Inflammatory macrophage treated with lipopolysaccharide for 1 hour (primary cell): ENCODE measurements at regions not wholly inside any gene's neighbourhood (a gene's known extent, or its start where the extent isn't known, plus 50 kb on each side); places are given as distances from the start of the nearest gene placed in this dataset.
"Not testable (repeated sequence)": the region's sequence is repeated elsewhere in the genome, so short reads cannot be mapped to it uniquely, and the experiment has no call there.

ENCODE experiments used
- DNase-seq, 2 donors: peaks; one replicate each; pipeline ENCODE4 v3.0.0-alpha.2; 2020 to 2022

GRCh38 chr11:114953039-114953438 lies 274.7 kb downstream of the NXPE2 start:
- DNase-seq: no peak

DNA sequence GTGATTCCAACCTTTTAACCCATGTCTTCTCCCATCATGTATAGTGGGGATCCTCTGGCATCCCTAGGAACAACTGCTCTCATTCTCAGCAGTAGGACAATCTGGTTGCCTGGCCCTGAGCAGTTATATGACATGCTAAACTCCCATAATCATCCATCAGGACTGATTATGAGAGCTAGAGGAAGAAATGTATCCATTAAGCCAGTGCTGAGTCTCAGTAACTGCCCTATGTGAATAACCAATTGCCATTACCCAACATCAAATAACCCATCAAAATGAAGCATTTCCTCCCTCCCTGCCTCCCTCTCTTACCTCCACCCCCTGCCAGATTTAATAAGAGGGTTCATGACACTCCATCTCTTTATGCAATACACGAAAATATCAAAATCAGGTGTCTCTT lies 277.6 kb downstream of the NXPE2 start:
- no peak for DNase-seq

GRCh38 chr11:114956566-114956965 lies 278.2 kb downstream of the NXPE2 start:
- no peak for DNase-seq

GRCh38 chr11:114959953-114960505 lies 281.7 kb downstream of the NXPE2 start:
- no peak for DNase-seq

DNA sequence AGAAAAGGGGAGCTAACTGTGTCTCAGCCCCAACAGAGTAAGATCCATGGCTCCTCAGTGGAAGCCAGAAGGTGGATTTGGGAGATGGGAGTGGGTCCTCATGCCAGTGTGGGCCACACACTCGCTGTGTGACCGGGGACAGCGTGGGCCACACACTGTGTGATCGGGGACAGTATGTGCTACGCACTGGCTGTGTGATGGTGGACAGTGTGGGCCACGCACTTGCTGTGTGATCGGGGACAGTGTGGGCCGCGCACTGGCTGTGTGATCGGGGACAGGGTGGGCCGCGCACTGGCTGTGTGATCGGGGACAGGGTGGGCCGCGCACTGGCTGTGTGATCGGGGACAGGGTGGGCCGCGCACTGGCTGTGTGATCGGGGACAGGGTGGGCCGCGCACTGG lies 282.5 kb downstream of the NXPE2 start:
- not testable (repeated sequence) for DNase-seq

- no peak for DNase-seq
Measured at GRCh38 chr11:114964676-114965214, 286.4 kb downstream of the NXPE2 start.

DNA sequence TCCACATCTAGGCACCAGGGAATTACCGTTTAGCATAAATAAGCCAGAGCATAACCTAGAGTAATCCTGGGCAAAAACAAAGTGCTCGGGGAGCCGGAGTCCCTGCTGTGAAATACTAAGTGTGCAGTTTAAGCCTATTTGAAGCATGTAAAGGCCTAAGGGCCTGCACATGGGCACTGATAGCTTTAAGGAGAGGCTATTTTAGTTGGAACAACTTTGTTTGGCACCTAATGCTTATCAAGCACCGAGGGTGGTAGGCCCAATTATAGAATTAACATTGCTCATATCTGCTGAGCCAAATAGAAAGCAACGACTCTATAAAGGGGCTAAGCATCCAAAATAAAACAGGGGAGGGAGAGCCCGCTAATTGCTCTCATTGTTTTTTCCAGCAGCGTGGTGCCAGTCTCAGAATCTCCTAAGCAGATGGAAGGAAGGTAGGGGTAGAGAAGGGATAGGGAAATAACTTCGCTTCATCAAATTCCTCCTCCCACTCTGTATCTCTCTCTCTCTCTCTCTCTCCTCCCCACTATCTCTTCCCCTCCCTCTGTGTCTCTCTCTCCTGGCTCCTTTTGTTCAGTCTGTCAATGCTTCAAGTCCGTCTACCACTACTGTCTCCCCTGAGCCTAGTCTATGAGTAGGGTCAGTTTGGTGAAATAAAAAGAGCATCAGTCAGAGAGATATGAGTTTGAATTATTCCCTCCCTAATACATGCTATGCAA lies 292.8 kb downstream of the NXPE2 start:
- no peak for DNase-seq

DNA sequence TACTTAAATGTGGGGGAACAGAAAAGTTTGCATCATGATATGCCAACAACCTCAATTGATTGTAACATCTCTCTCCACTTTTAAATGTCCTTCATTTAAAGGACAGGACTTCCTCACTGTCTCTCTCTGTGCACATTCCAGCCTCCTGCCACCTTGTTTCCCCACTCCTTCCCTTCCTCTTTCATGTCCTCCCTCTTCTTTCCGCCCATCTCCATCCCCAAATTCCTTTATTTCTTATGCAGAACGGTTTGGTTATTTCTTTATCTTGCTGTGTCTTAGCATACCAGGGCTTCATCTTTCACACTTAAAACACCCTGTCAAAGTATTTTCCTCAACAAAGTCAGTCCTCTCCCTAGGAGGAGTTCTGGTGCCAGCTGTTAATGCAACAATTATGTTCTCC lies 293.8 kb downstream of the NXPE2 start:
- no peak for DNase-seq

- no peak for DNase-seq
Measured at GRCh38 chr11:114977651-114978050, 299.3 kb downstream of the NXPE2 start.

DNA sequence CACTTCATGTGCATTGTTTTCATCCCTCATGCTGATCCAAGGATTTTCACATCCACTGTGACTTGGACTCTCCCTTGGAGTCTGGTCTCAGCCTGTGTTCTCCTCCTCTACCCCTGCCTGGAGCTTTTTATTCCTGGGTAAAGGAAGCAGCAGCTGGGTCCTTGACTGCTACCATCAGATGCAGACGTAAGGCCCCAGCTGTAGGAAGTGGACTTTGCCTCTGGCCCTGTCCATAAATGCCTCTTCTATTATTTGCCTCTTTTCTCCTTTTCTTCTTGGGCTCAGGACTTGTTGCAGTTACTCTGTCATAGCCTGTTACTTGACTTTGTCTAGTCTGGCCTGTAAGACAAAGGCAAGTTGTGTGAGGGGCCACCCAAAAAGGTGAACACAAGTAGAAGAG lies 303.8 kb downstream of the NXPE2 start:
- DNase-seq: no peak

DNA sequence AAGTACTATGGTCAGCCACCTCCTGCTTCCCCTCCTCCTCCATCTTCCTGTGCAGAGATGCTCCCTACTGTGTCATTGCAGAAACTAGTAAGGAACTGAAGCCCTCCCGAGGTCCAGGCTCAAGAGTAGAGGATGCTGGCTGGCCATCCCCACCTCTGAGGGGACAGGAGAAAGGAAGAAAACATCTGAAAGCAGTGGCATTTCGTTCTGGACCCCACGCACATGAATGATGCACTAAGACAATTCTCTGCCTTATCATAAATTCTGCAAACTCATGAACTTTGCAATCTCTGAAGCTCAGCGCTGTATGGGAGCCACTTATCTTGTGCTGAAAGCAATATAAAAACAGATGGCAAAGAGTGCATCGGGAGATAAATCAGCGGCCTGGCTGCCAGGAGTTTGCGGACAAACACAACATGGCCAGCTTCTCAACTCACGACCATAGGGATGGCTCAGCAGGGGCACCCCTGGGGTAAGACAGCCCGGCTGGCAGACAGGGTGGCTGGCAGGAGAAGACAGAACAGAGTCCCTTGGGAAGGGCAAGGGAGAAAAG lies 306.4 kb downstream of the NXPE2 start:
- no peak for DNase-seq

DNA sequence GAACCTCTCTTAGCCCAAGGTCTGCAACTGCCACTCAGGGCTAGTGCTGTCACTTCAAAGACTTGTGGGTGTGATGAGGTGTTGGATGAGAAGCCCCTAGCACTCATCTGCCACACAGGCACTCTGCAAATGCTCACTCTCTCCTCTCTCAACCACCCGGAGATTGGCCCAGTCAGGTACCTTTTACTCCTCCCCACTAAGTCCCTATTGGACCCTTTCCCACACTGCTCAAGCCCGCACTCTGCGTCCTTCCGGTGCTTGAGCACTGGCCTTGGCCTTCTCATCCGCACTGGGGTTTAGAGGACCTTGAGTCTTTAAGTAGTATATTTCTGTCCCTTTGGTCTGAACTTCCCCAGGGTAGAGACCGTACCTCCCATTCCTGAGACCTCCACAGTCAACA lies 308.0 kb downstream of the NXPE2 start:
- no peak for DNase-seq

DNA sequence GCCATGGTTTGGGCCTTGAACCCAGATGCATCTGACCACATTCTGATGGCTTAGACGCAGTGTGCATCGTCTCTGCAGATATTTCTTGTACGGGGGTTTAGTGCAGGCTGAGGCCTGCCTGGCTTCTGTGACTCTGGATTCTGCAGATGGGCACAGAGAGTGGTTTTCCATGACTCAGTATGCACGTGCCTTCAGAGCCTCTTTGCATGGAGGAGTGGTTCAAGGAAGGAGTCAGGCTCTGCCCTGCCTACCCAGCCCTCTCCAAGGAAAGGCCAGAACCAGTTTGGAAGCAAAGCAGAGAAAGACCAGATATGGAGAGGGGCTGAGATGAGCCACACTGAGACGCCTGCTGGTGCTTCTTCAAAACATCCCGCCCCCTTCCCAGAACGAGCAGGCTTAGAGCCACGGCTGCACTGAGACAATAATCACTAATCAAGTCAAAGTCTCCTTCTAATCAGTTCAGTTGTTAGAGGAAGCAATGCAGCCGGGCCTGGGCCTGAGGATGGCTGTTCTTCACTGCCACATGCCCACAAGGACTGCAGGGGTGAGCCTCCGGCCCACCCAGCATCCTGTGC lies 308.9 kb downstream of the NXPE2 start:
- DNase-seq: no peak

- DNase-seq: no peak
Measured at GRCh38 chr11:114988644-114989043, 310.3 kb downstream of the NXPE2 start.

GRCh38 chr11:114989536-114989935 lies 311.2 kb downstream of the NXPE2 start:
- no peak for DNase-seq

DNA sequence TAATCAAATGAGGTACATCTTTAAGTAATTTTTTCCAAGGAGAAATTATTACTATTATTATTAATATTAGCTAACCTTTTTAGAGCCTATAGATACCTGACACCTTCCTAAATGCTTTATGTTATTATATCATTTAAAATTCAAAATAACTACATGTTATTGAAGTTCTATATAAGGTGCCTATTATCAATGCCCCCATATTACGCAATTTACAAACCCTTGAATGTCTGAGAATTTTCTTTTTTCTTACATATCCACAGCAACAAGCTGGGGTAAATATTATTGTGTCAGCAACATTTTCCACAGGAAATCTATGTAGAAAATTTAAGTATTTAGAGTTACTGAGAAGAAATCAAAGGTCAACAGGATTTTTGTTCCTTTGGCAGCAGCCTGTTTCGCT lies 327.3 kb downstream of the NXPE2 start:
- DNase-seq: no peak

DNA sequence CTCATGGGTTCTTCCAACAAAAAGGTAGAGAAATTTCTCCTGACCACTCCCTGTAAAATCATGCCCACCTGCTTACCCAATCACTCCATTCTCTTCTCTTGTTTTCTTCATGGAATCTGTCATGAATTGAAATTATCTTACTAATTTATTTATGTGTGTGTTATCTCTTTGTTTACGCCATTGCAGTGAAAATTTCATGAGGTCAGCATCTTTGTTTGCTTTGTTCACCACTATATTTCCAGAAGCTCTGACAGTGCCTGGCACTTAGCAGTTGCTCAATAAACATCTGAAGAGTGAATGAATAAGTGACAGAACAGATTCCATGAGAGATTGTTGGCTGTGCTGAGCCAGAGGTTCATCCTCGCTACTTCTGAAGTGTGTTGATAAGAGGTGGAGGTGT lies 329.5 kb downstream of the NXPE2 start:
- no peak for DNase-seq

DNA sequence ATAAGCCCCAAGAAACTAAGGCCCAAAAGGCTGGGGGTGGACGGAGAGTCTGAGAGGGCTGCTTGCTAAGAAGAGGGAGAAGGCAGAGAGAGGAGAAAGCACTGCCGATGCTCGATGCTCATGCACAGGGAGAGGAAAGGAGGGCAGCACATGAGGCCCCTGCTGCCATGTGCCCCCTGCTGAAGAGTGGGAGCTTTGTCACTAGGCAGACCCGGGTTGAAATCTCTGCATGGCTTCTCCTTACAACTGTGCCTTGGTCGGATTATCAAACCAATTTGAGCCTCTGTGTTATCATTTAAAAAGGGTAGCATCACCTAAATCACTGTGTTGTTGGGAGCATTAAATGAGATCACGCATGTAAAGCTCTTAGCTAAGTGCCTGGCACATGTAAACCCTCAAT lies 330.5 kb downstream of the NXPE2 start:
- DNase-seq: no peak

DNA sequence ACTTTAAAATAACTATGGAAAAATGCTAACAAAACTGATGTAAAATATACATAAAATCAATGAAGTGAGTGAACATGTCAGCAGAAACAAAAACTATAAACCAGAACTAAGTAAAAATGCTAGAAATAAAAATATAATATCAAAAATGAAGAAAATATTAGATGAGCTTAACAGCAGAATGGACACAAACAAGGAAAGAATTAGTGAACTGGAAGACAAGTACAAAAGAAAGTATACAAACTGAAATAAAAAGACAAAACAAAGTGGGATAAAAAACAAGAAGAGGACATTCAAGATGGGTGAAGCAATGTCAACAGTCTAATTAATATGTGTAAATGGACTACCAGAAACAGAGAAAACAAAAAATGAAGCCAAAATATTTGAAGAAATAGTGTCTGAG lies 339.2 kb downstream of the NXPE2 start:
- no peak for DNase-seq

DNA sequence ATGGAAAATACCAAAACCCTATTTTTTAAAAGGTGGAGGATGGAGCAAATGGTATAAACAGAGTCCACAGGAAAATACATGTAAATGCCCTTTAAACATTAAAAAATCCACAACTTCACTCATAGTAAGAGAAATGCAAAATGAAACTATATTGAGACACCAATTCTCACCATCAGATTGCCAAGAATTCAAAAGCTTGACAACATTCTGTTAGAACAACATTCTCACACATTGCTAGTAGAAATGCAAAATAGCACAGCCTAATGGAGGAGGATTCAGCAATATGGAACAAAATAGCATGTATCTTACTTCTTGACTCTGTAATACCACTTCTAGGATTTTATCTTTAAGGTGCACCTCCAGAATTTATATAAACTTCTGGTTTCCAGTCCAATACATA lies 351.8 kb downstream of the NXPE2 start:
- DNase-seq: no peak

- DNase-seq: no peak
Measured at GRCh38 chr11:115036406-115037180, 358.3 kb downstream of the NXPE2 start.

DNA sequence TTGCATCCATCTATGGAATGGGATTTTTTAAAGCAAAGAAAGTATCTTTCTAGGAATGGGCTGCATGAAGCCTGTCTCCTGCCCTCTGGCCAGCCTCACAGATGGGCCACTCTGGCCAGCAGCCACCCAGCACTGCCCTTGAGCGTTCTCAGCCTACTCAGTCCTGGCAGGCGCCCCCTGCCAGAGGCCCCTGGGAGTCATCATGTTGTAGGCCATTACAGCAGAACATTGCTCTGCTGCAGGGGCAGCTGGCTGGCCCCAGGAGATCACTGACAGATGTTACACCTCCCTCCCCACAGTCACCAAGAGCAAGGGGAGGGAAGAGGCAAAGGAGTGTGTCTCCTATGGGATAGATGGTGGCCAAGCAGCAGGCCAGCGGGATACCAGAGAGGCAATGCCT lies 363.7 kb downstream of the NXPE2 start:
- DNase-seq: no peak

DNA sequence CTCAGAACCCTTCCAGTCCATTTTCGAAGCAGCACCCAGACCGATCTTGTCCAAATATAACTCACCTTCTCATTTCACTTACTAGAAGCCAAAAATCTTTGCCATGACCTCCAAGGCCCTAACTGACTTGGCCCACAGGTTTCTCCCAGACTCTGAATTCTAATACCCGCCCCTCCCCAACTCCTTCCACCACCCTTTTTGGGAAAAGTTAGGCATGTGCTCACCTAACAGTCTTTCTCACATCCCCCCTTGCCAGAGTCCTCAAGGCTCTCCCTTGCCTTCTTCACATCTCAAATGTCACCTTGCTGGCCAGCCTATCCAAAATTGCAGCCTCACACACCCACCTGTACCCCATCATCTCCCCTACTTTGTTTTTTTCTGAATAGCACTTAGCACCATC lies 369.3 kb downstream of the NXPE2 start:
- no peak for DNase-seq
